Tibial artery (tissue), 4 donors: ENCODE measurements at regions not wholly inside any gene's neighbourhood (a gene's known extent, or its start where the extent isn't known, plus 50 kb on each side); places are given as distances from the start of the nearest gene placed in this dataset.

ENCODE experiments used
- DNase-seq, 2 donors: peaks; one replicate each; pipeline ENCODE4 v3.0.0-alpha.2; 2019
- H3K27ac ChIP-seq, 2 donors: fragments of 200-600 bp; sonication (generic) in 1 of 2; 1 replicate in 1 of 2; 2 replicates in 1 of 2; pipeline ENCODE4 v1.5.1; 2018 to 2019; ENCODE audit warnings: mild to moderate bottlenecking in 1 of 2
- H3K27me3 ChIP-seq, 2 donors: fragments of 200-600 bp; sonication (generic) in 1 of 2; one replicate each; pipeline versions ENCODE4 v1.5.1 to v1.6.0; 2016 to 2019
- H3K36me3 ChIP-seq, 3 donors: fragments of 200-600 bp; sonication (generic) in 2 of 3; one replicate each; pipeline ENCODE4 v1.5.1; 2016 to 2019; ENCODE audit warnings: mild to moderate bottlenecking in 2 of 3
- H3K4me1 ChIP-seq, 4 donors: fragments of 200-600 bp; sonication (generic) in 2 of 4; 1 replicate in 3 of 4; 2 replicates in 1 of 4; pipeline ENCODE4 v1.5.1; 2016 to 2019
- H3K4me3 ChIP-seq, 2 donors: fragments of 200-600 bp; sonication (generic) in 1 of 2; 1 replicate in 1 of 2; 2 replicates in 1 of 2; pipeline ENCODE4 v1.5.1; 2018 to 2019; ENCODE audit warnings: mild to moderate bottlenecking in 2 of 2
- H3K9me3 ChIP-seq, 3 donors: fragments of 200-600 bp; sonication (generic) in 1 of 3; one replicate each; pipeline ENCODE4 v1.5.1; 2016 to 2019
- CTCF ChIP-seq, 2 experiments: fragments of 200-600 bp in 1 of 2; fragments of 450-650 bp in 1 of 2; IDR thresholded peaks; one replicate each; pipeline ENCODE4 v1.5.1; 2017 to 2019; ENCODE audit warnings: antibody characterized with exemption in 2 of 2, mild to moderate bottlenecking in 1 of 2, moderate library complexity in 1 of 2
- intact Hi-C: fragments of 100-400 bp; cut with DNase I; formaldehyde crosslinking; loops from one replicate; pipeline ENCODE4 v1.15.0; 2023; ENCODE audit warnings: low total_unique reads

- TF ChIP-seq CTCF (IDR thresholded peaks at IDR 0.05) = no peak
- no peaks in the 10 kb centered on the region for H3K27me3 ChIP-seq
- no peak overlapping the region for H3K27ac ChIP-seq
- H3K4me3 ChIP-seq = no peak overlapping the region
- no peaks in the 10 kb centered on the region for H3K9me3 ChIP-seq
- intact Hi-C loops = no loop called here
- H3K4me1 ChIP-seq = peaks cover 0 to 5% (median 0%) of the 10 kb centered on the region in 4 donors
- no peak for DNase-seq
- H3K36me3 ChIP-seq = no peaks in the 10 kb centered on the region
Observed at GRCh38 chr2:67927501-67927900, 135.3 kb downstream of the C1D start.

- Histone ChIP-seq H3K4me1 (no peaks in the 10 kb centered on the region), H3K27ac (no peak overlapping the region), H3K4me3 (no peak overlapping the region), H3K9me3 (no peaks in the 10 kb centered on the region), H3K27me3 (no peaks in the 10 kb centered on the region), H3K36me3 (no peaks in the 10 kb centered on the region)
- intact Hi-C loops = no loop called here
- DNase-seq = no peak
- TF ChIP-seq CTCF (IDR thresholded peaks at IDR 0.05) = no peak
Observed at GRCh38 chr2:67930156-67930555, 132.6 kb downstream of the C1D start.

DNA sequence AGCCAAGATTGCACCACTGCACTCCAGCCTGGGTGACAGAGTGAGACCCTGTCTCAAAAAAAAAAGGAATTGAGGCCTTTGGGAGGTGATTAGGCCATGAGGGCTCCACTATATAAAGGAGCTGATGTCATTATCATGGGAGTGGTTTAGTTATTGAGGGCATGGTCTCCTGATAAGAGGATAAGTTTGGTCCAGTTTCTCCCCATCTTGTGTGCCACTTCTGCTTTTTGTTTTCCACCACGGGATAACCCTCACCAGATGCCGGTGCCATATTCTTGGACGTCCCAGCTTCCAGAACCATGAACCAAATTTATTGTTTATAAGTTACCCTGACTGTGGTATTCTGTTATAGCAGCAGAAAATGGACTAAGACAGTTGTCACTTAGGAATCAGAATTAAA, 125.8 kb downstream of the C1D start:
- Histone ChIP-seq H3K27ac (peak overlapping the region; percentile 66 to 78), H3K36me3 (no peaks in the 10 kb centered on the region), H3K4me1 (peaks cover 0 to 13% (median 3%) of the 10 kb centered on the region in 4 donors), H3K9me3 (no peaks in the 10 kb centered on the region), H3K27me3 (no peaks in the 10 kb centered on the region), H3K4me3 (no peak overlapping the region)
- intact Hi-C loops = no loop called here
- no peak for DNase-seq
- TF ChIP-seq CTCF (IDR thresholded peaks at IDR 0.05) = no peak

GRCh38 chr2:67938053-67938452, 124.8 kb downstream of the C1D start:
- H3K27ac ChIP-seq = peak overlapping the region; percentile 66 to 78
- TF ChIP-seq CTCF (IDR thresholded peaks at IDR 0.05) = no peak
- H3K27me3 ChIP-seq = no peaks in the 10 kb centered on the region
- H3K4me1 ChIP-seq = peaks cover 0 to 13% (median 3%) of the 10 kb centered on the region in 4 donors
- no peaks in the 10 kb centered on the region for H3K36me3 ChIP-seq
- no peak for DNase-seq
- intact Hi-C loops = no loop called here
- H3K9me3 ChIP-seq = peaks cover 0 to 3% (median 0%) of the 10 kb centered on the region in 3 donors
- no peak overlapping the region for H3K4me3 ChIP-seq

DNA sequence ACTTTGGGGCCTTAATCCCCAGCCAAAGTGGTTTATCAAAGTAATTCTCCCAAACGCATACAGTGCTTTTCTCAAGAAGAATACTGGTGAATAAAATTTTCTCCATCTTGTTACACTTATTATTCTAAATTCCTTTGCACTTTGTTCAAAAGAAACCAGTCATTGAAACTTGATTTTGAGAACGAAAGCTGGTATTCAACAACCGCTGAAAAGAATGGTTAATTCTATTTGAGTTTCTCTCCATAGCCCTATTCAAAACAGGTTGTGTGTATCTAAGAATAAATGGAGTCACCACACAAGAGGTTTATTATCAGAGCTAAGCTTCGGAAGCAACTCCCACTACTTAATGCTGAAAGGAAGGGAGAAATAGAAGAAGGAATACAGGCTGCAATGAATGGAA, 117.7 kb downstream of the C1D start:
- Histone ChIP-seq H3K27ac (no peak overlapping the region), H3K9me3 (peaks cover 0 to 6% (median 0%) of the 10 kb centered on the region in 3 donors), H3K36me3 (no peaks in the 10 kb centered on the region), H3K27me3 (no peaks in the 10 kb centered on the region), H3K4me3 (no peak overlapping the region), H3K4me1 (peaks cover 0 to 6% (median 0%) of the 10 kb centered on the region in 4 donors)
- intact Hi-C loops = no loop called here
- TF ChIP-seq CTCF (IDR thresholded peaks at IDR 0.05) = no peak
- no peak for DNase-seq

- no peak for TF ChIP-seq CTCF (IDR thresholded peaks at IDR 0.05)
- H3K27ac ChIP-seq = peak overlapping the region in 1 of 2 donors; percentile 6
- H3K4me3 ChIP-seq = no peak overlapping the region
- no peaks in the 10 kb centered on the region for H3K27me3 ChIP-seq
- intact Hi-C loops = no loop called here
- H3K4me1 ChIP-seq = peaks cover 0 to 6% (median 0%) of the 10 kb centered on the region in 4 donors
- H3K9me3 ChIP-seq = peaks cover 0 to 6% (median 0%) of the 10 kb centered on the region in 3 donors
- no peak for DNase-seq
- H3K36me3 ChIP-seq = no peaks in the 10 kb centered on the region
Observed at GRCh38 chr2:67945940-67946339, 116.9 kb downstream of the C1D start.
